Prostate gland (tissue), 2 donors: ENCODE measurements at regions not wholly inside any gene's neighbourhood (a gene's known extent, or its start where the extent isn't known, plus 50 kb on each side); places are given as distances from the start of the nearest gene placed in this dataset.

ENCODE experiments used
- CTCF ChIP-seq, 4 experiments: fragments of 200-600 bp in 2 of 4; fragments of 450-650 bp in 2 of 4; sonication (generic) in 2 of 4; IDR thresholded peaks; 1 replicate in 3 of 4; 2 replicates in 1 of 4; pipeline ENCODE4 v1.5.1; 2016 to 2019; ENCODE audit warnings: antibody characterized with exemption in 4 of 4, mild to moderate bottlenecking in 2 of 4, moderate library complexity in 2 of 4
- POLR2A ChIP-seq: fragments of 450-650 bp; IDR thresholded peaks from one replicate; pipeline ENCODE4 v1.6.1; 2016; ENCODE audit warnings: antibody characterized with exemption, mild to moderate bottlenecking
- POLR2AphosphoS5 ChIP-seq: sonication (generic); formaldehyde crosslinking; IDR thresholded peaks from one replicate; pipeline ENCODE4 v1.6.1; 2017; ENCODE audit warnings: antibody characterized with exemption

- TF ChIP-seq CTCF (IDR thresholded peaks at IDR 0.05), result no peak
- TF ChIP-seq POLR2A, result no peak
- TF ChIP-seq POLR2AphosphoS5, result no peak
Observed at GRCh38 chr21:38709876-38710275, 95.9 kb upstream of the ETS2 start.
